Urothelium cell line (cell line): ENCODE measurements at regions not wholly inside any gene's neighbourhood (a gene's known extent, or its start where the extent isn't known, plus 50 kb on each side); places are given as distances from the start of the nearest gene placed in this dataset.
"Not testable (repeated sequence)": the region's sequence is repeated elsewhere in the genome, so short reads cannot be mapped to it uniquely, and the experiment has no call there.

ENCODE experiments used
- DNase-seq: peaks from one replicate; pipeline ENCODE4 v3.0.0; 2011; ENCODE audit warnings: low spot score, mixed read lengths
- FAIRE-seq: peaks from 2 replicates; lab custom pipeline; 2011; peaks lifted over from hg19 to GRCh38; lab: Jason Lieb, UNC

GRCh38 chr20:29296256-29297230, 1960.9 kb upstream of the DEFB115 start:
- FAIRE-seq (no peak), DNase-seq (no peak)

GRCh38 chr20:29297411-29298270, 1959.8 kb upstream of the DEFB115 start:
- DNase-seq (no peak), FAIRE-seq (no peak)

- DNase-seq (no peak), FAIRE-seq (no peak)
These were observed 1959.2 kb upstream of the DEFB115 start for GRCh38 chr20:29298271-29298590.

- no peak for FAIRE-seq
- DNase-seq, result no peak
These were observed 1958.5 kb upstream of the DEFB115 start for GRCh38 chr20:29298759-29299613.

GRCh38 chr20:29299811-29300578, 1957.5 kb upstream of the DEFB115 start:
- FAIRE-seq, result no peak
- DNase-seq, result no peak

- no peak for FAIRE-seq
- DNase-seq, result no peak
These were observed 1956.6 kb upstream of the DEFB115 start for GRCh38 chr20:29300579-29301551.

GRCh38 chr20:29301624-29302259, 1955.7 kb upstream of the DEFB115 start:
- DNase-seq (no peak), FAIRE-seq (no peak)

- DNase-seq, result no peak
- no peak for FAIRE-seq
These were observed 1954.4 kb upstream of the DEFB115 start for GRCh38 chr20:29302979-29303644.

GRCh38 chr20:29306390-29307072, 1950.9 kb upstream of the DEFB115 start:
- FAIRE-seq, result no peak
- no peak for DNase-seq

GRCh38 chr20:29307484-29307883, 1950.0 kb upstream of the DEFB115 start:
- not testable (repeated sequence) for DNase-seq, FAIRE-seq

- FAIRE-seq, DNase-seq: not testable (repeated sequence)
These were observed 1948.5 kb upstream of the DEFB115 start for GRCh38 chr20:29308956-29309355.

- not testable (repeated sequence) for DNase-seq, FAIRE-seq
These were observed 1948.0 kb upstream of the DEFB115 start for GRCh38 chr20:29309481-29309880.

- not testable (repeated sequence) for DNase-seq, FAIRE-seq
These were observed 1946.4 kb upstream of the DEFB115 start for GRCh38 chr20:29311046-29311445.

- not testable (repeated sequence) for DNase-seq, FAIRE-seq
These were observed 1944.8 kb upstream of the DEFB115 start for GRCh38 chr20:29312679-29313078.

- FAIRE-seq, result no peak
- DNase-seq, result no peak
These were observed 1944.0 kb upstream of the DEFB115 start for GRCh38 chr20:29313481-29313880.

- FAIRE-seq, result no peak
- no peak for DNase-seq
These were observed 1943.2 kb upstream of the DEFB115 start for GRCh38 chr20:29314294-29314693.

GRCh38 chr20:29318871-29319461, 1938.5 kb upstream of the DEFB115 start:
- no peak for FAIRE-seq
- no peak for DNase-seq
